COLO668 (cell line): ENCODE measurements at regions not wholly inside any gene's neighbourhood (a gene's known extent, or its start where the extent isn't known, plus 50 kb on each side); places are given as distances from the start of the nearest gene placed in this dataset.
A peak's percentile ranks its signal among the peaks of the same experiment; 100 is the strongest.
"Not testable (repeated sequence)": the region's sequence is repeated elsewhere in the genome, so short reads cannot be mapped to it uniquely, and the experiment has no call there.

Source experiments
- DNase-seq: peaks from one replicate; lab custom pipeline; 2025; ENCODE audit not compliant: unreplicated experiment; lab: John Stamatoyannopoulos, UW

GRCh38 chr11:69948256-69949141 is 129.3 kb upstream of the FGF3 start:
- no peak for DNase-seq

- no peak for DNase-seq
These were observed 128.8 kb upstream of the ANO1 start for GRCh38 chr11:69949327-69949726.

DNA sequence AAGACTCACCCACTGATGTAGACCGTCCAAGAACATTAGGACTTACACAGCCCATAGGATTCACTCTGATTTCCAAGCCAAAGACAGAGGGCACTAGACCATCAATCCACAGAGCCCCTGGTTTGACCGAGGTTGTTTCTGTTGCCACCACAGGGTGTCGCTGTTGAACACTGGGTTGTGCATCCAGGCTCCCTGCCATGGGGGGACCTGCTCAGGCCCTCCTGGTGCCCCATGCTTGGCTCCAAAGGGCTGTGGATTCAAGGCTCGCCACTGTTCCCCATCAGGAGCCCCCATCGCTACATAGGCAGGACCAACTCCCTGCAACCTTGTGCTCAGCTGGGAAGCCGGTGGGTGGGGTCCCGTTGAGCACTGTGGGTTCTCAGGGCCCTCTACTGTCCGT is 128.0 kb upstream of the ANO1 start:
- no peak for DNase-seq

- no peak for DNase-seq
These were observed 127.5 kb upstream of the ANO1 start for GRCh38 chr11:69950621-69951020.

GRCh38 chr11:69951821-69952220 is 126.3 kb upstream of the ANO1 start:
- no peak for DNase-seq

DNA sequence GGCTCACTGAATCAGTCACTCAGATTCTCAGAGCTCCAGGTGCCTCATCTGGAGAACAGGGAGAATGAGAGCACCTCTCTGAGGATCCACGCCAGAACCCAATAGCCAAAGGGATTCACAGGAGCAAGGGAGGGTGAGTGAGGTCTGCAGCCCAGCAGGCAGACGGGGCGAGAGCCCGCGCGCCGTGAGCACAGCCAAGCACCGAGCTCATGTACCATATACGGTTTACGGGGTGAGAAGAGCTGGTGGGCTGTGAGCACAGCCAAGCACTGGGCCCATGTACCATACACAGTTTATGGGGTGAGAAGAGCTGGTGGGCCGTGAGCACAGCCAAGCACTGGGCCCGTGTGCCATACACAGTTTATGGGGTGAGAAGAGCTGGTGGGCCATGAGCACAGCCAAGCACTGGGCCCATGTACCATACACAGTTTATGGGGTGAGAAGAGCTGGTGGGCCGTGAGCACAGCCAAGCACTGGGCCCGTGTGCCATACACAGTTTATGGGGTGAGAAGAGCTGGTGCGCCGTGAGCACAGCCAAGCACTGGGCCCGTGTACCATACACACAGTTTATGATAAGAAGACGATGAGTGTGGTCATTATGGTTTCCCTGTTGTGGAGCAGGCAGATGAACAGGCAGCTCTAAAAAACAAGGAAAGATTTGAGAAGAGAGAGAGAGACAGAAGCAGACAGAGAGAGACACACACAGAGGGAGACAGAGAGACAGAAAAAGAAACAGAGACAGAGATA is 125.7 kb upstream of the ANO1 start:
- not testable (repeated sequence) for DNase-seq

- DNase-seq: no peak
These were observed 124.8 kb upstream of the ANO1 start for GRCh38 chr11:69953356-69953755.

- no peak for DNase-seq
These were observed 123.4 kb upstream of the ANO1 start for GRCh38 chr11:69954756-69955155.

GRCh38 chr11:69956669-69957190 is 121.4 kb upstream of the ANO1 start:
- no peak for DNase-seq

DNA sequence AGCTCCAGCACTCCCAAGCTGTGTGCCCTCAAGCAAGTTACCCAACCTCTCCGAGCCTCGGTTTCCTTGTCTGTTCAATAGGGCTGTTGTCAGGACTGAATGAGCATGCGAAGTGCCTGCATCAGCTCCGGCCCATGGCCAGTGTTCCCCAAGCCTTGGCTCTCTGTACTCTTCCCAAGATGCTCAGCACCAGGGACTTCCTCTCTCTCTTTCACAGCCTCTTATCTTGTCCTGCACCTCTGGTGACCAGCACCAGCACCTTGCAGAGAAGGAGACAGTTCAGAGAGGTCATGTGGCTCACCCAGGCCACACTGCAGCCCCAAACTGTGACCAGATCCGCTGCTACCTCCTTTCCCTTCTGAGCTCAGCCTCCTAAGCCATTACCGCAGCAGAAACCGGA is 120.3 kb upstream of the ANO1 start:
- no peak for DNase-seq

DNA sequence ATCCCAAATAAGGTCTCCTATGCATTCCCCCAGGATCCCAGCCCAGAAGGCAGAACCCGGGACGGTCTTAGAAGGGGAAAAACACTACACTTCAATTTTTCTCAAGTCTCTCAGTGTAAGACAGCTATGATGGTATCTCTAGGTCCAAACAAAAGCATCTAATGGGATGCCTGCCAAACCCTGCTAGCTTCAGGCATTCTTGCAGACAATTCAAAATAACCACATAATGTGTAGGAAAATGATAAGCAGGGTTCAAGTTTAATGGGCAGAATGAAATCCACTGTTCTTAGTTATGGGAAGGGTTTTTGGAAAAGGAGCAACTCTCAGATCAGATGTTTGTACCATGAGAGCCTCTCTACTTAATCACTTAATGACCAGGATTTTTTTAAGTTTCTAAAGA is 119.8 kb upstream of the ANO1 start:
- DNase-seq: no peak

GRCh38 chr11:69959461-69959860 is 118.7 kb upstream of the ANO1 start:
- no peak for DNase-seq

DNA sequence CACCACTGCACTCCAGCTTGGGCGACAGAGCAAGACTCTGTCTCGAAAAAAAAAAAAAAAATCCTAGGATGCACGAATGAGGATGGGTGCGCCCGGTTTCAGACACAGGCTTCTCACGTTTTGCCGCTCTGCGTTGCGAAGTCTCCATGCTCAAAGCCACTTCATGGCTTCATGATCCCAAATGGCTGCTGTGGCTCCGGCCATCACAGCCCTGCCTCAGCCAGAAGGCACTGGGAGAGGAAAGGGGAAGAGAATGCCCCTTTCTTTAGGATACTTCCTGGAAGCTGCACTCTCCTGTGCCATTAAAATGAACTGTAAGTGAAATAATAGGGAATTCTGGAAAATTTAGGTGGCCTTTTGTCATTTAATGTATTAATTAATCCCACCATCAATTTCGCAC is 116.4 kb upstream of the ANO1 start:
- no peak for DNase-seq

DNA sequence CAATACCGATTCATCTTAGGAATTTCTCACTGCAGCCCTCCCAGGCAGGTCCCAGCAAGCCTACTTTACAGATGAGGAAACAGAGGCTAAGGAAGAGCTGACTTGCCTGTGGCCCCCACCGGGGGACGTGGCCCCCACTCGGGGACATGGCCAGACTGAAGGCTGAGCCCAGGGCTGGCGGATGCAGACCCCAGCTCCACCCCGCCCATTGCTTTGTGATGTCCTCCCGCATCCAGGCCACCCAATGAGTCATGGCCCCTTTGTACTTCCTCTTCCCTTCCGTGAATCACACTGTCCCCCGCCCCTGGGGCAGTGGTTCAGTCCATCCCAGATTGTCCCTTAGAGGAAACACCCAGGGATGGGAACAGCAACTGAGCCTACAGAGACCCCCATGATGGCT is 116.0 kb upstream of the ANO1 start:
- DNase-seq: no peak

DNA sequence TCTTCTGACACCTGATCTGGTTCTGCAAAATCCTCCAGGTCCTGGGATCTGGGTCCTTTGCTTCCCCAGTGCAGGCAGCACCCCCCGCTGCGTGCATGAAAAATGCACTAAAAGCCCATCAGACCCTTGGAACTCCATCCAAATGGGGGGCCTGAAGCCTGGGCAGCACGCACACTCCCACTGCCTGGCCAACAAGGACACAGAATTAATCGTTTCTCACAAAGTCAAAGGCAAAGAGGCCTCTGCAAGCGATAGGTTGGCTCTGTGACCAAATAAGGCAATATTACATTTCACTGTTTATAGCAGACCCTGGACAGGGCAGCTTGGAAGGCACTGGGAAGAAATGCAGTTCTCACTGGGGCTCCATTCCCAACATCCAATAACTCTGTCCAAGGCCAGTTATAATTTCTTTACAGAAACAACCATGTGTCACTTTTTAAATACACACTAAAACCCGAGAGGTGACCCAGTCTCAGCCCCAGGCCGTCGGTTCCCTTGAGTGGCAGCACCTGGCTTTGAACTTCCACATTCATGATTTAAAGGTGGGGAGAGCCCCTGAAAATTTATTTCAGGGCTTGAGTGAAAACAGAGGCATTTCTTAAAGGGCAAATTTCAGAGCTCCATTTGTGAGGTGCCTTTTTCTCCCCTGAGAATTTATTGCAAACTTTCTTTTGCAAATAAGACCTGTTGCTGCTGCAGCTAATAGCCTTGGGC is 114.4 kb upstream of the ANO1 start:
- no peak for DNase-seq

- no peak for DNase-seq
These were observed 113.9 kb upstream of the ANO1 start for GRCh38 chr11:69964247-69964643.

GRCh38 chr11:69965821-69966582 is 112.1 kb upstream of the ANO1 start:
- peak; percentile 1 for DNase-seq

DNA sequence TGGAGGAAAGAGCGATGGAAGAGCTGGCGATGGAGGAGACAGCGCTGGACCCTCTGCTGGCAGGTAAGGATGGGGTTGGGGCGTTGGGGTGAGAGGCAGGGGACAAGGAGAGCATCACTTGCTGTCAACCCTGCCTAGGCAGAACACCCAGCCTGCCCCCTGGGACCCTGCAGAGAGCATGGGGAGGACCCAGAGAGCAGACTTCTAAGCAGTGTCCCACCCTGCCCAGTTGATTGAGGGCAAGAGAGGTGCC is 111.6 kb upstream of the ANO1 start:
- no peak for DNase-seq

DNA sequence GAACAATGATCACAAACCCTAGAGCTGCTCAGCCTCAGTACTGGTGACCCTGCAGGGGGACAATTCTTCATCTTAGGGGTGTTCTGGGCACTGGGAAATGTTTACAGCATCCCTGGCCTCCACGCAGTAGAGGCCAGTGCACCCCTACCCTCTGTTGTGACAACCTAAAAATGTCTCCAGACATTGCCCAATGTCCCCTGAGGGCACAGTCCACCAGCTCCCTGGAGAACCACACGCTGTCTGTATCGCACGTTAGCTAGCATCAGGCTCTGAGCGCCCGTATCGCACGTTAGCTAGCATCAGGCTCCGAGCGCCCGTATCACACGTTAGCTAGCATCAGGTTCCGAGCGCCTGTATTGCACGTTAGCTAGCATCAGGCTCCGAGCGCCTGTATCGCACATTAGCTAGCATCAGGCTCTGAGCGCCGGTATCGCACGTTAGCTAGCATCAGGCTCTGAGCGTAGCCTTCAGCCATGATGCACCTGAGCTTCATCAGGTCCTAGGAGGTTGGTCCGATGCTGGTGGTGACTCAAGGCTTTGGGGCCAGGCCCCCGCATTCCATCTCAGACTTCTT is 111.1 kb upstream of the ANO1 start:
- DNase-seq: no peak

- no peak for DNase-seq
These were observed 110.6 kb upstream of the ANO1 start for GRCh38 chr11:69967484-69967883.
